Left lung (tissue), 4 donors: ENCODE measurements at regions not wholly inside any gene's neighbourhood (a gene's known extent, or its start where the extent isn't known, plus 50 kb on each side); places are given as distances from the start of the nearest gene placed in this dataset.

Source experiments
- ATAC-seq: fragments of 200-7000 bp; cut with Tn5 transposase; one replicate; pipeline ENCODE4 v1.9.1; 2020; ENCODE audit warnings: moderate library complexity
- DNase-seq, 4 donors: peaks; one replicate each; pipeline ENCODE4 v3.0.0-alpha.2; 2013 to 2020
- H3K27ac ChIP-seq, 2 donors: fragments of 200-600 bp; sonication (generic) in 1 of 2; one replicate each; pipeline versions ENCODE4 v1.5.0 to v1.8.0; 2020 to 2021
- H3K27me3 ChIP-seq, 2 donors: fragments of 200-600 bp; sonication (generic) in 1 of 2; one replicate each; pipeline versions ENCODE4 v1.5.0 to v1.8.0; 2020 to 2021
- H3K36me3 ChIP-seq, 2 donors: fragments of 200-600 bp; sonication (generic) in 1 of 2; one replicate each; pipeline versions ENCODE4 v1.5.0 to v1.8.0; 2020 to 2021
- H3K4me1 ChIP-seq, 2 donors: fragments of 200-600 bp; one replicate each; pipeline ENCODE4 v1.8.0; 2021
- H3K4me3 ChIP-seq, 2 donors: fragments of 200-600 bp; sonication (generic) in 1 of 2; one replicate each; pipeline versions ENCODE4 v1.5.0 to v1.8.0; 2020 to 2021; ENCODE audit warnings: mild to moderate bottlenecking in 1 of 2
- H3K9me3 ChIP-seq, 2 donors: fragments of 200-600 bp; sonication (generic) in 1 of 2; one replicate each; pipeline versions ENCODE4 v1.5.0 to v1.8.0; 2020 to 2021
- CTCF ChIP-seq, 2 donors: fragments of 200-600 bp; sonication (generic) in 1 of 2; IDR thresholded peaks; one replicate each; pipeline versions ENCODE4 v1.5.0 to v1.8.0; 2021; ENCODE audit warnings: antibody characterized with exemption in 2 of 2
- intact Hi-C, 2 donors: fragments of 100-400 bp; cut with DNase I; formaldehyde crosslinking; loops; one replicate each; pipeline versions ENCODE4 v1.11.2 to v1.14.2; 2022
- donor health status: DM: no; HTN: yes; CAD: no.
- donor health status: DM: no; HTN: no; CAD: no.

GRCh38 chr2:18410543-18410942 lies 149.9 kb downstream of the RDH14 start:
- Histone ChIP-seq H3K4me3 (no peak overlapping the region), H3K27me3 (no peaks in the 10 kb centered on the region), H3K4me1 (no peaks in the 10 kb centered on the region), H3K27ac (no peak overlapping the region), H3K9me3 (no peaks in the 10 kb centered on the region), H3K36me3 (no peaks in the 10 kb centered on the region)
- TF ChIP-seq CTCF (IDR thresholded peaks at IDR 0.05): no peak
- DNase-seq: no peak
- intact Hi-C loops: no loop called here
- ATAC-seq: no peak

GRCh38 chr2:18408638-18409037 lies 151.8 kb downstream of the RDH14 start:
- no peak for DNase-seq
- Histone ChIP-seq H3K27ac (no peak overlapping the region), H3K9me3 (no peaks in the 10 kb centered on the region), H3K4me3 (no peak overlapping the region), H3K36me3 (no peaks in the 10 kb centered on the region), H3K4me1 (no peaks in the 10 kb centered on the region), H3K27me3 (no peaks in the 10 kb centered on the region)
- intact Hi-C loops: no loop called here
- no peak for ATAC-seq
- TF ChIP-seq CTCF (IDR thresholded peaks at IDR 0.05): no peak

GRCh38 chr2:18406219-18406618 lies 154.2 kb downstream of the RDH14 start:
- ATAC-seq (peak; percentile 45), DNase-seq (no peak)
- no peaks in the 10 kb centered on the region for H3K27me3 ChIP-seq
- H3K4me3 ChIP-seq: no peak overlapping the region
- H3K9me3 ChIP-seq: no peaks in the 10 kb centered on the region
- H3K36me3 ChIP-seq: no peaks in the 10 kb centered on the region
- H3K4me1 ChIP-seq: no peaks in the 10 kb centered on the region
- intact Hi-C loops: no loop called here
- H3K27ac ChIP-seq: no peak overlapping the region
- TF ChIP-seq CTCF (IDR thresholded peaks at IDR 0.05): no peak

- no peak overlapping the region for H3K27ac ChIP-seq
- intact Hi-C loops: no loop called here
- ATAC-seq: no peak
- H3K4me1 ChIP-seq: no peaks in the 10 kb centered on the region
- no peak for DNase-seq
- H3K27me3 ChIP-seq: no peaks in the 10 kb centered on the region
- no peak overlapping the region for H3K4me3 ChIP-seq
- no peaks in the 10 kb centered on the region for H3K9me3 ChIP-seq
- TF ChIP-seq CTCF (IDR thresholded peaks at IDR 0.05): no peak
- no peaks in the 10 kb centered on the region for H3K36me3 ChIP-seq
Measured at GRCh38 chr2:18404708-18405107, 155.7 kb downstream of the RDH14 start.

- ATAC-seq: no peak
- H3K4me3 ChIP-seq: no peak overlapping the region
- TF ChIP-seq CTCF (IDR thresholded peaks at IDR 0.05): no peak
Measured at GRCh38 chr2:18403921-18404522, 156.4 kb downstream of the RDH14 start.

More at GRCh38 chr2:18403921-18404522, 156.4 kb downstream of the RDH14 start:
- H3K27ac ChIP-seq: no peak overlapping the region
- no peaks in the 10 kb centered on the region for H3K36me3 ChIP-seq
- no peak for DNase-seq
- no peaks in the 10 kb centered on the region for H3K9me3 ChIP-seq
- no peaks in the 10 kb centered on the region for H3K4me1 ChIP-seq
- H3K27me3 ChIP-seq: no peaks in the 10 kb centered on the region
- intact Hi-C loops: no loop called here
